ENCODE measurements at regions not wholly inside any gene's neighbourhood (a gene's known extent, or its start where the extent isn't known, plus 50 kb on each side); places are given as distances from the start of the nearest gene placed in this dataset.

GRCh38 chr21:35147439-35147838 is 98.3 kb upstream of the RUNX1 start:
- no peak for DNase-seq (ENCODE audit: low read depth, low spot score)
- in situ Hi-C loops (cut with HindIII; ENCODE audit: low pct_unique_long_range_greater_than_20kb, low sequenced_read_pairs): no loop called here

- in situ Hi-C loops (cut with HindIII; ENCODE audit: low pct_unique_long_range_greater_than_20kb, low sequenced_read_pairs): no loop called here
These were observed 96.6 kb upstream of the RUNX1 start for GRCh38 chr21:35145626-35146233.

GRCh38 chr21:35144978-35145377 is 95.9 kb upstream of the RUNX1 start:
- in situ Hi-C loops (cut with HindIII; ENCODE audit: low pct_unique_long_range_greater_than_20kb, low sequenced_read_pairs): no loop called here
- no peak for DNase-seq (ENCODE audit: low read depth, low spot score)

More at GRCh38 chr21:35145626-35146233, 96.6 kb upstream of the RUNX1 start:
- no peak for DNase-seq (ENCODE audit: low read depth, low spot score)

DNA sequence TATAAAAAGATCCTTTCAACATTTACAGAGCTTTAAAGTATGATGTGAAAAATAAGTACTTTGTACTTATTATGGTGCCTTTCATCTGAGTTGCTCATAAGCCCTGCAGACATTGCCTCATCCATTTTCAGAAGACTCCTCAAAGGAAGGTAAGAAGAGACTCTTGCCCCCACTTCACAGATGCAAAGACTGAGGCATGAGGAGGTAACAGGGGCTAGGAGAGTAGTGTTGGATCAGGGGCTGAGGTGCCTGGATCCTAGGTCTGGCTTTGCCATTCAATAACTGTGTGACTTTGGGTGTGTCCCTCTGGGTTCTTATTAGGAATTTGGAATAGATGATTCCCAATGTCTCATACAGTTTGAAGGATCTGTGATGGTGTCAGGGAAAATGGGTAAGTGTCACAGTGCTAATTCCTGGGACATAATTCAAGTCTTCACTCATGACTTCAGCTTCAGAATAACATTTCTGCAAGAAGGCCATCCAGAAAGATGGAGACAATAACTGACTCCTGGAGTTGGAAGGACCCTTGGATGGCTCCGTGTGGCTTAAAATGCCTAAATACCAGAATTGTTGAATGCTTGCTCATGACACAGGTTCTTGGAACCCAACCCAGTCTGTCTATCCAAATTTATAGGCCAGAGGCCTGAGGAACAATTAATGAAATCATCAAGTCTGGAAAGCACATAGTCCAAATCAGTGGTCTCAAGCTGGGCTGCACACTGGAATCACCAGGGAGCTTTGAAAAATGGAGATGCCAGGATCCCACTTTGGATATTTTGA is 93.1 kb upstream of the RUNX1 start:
- DNase-seq (ENCODE audit: low read depth, low spot score): no peak

GRCh38 chr21:35139382-35139715 is 90.2 kb upstream of the RUNX1 start:
- no peak for DNase-seq (ENCODE audit: low read depth, low spot score)
- in situ Hi-C loops (cut with HindIII; ENCODE audit: low pct_unique_long_range_greater_than_20kb, low sequenced_read_pairs): no loop called here

More for the DNA sequence above, 93.1 kb upstream of the RUNX1 start:
- in situ Hi-C loops (cut with HindIII; ENCODE audit: low pct_unique_long_range_greater_than_20kb, low sequenced_read_pairs): no loop called here

- in situ Hi-C loops (cut with HindIII; ENCODE audit: low pct_unique_long_range_greater_than_20kb, low sequenced_read_pairs): no loop called here
- DNase-seq (ENCODE audit: low read depth, low spot score): peak; percentile 54
These were observed 89.7 kb upstream of the RUNX1 start for GRCh38 chr21:35138665-35139381.

- no peak for DNase-seq (ENCODE audit: low read depth, low spot score)
- in situ Hi-C loops (cut with HindIII; ENCODE audit: low pct_unique_long_range_greater_than_20kb, low sequenced_read_pairs): no loop called here
These were observed 87.6 kb upstream of the RUNX1 start for GRCh38 chr21:35136586-35137219.

DNA sequence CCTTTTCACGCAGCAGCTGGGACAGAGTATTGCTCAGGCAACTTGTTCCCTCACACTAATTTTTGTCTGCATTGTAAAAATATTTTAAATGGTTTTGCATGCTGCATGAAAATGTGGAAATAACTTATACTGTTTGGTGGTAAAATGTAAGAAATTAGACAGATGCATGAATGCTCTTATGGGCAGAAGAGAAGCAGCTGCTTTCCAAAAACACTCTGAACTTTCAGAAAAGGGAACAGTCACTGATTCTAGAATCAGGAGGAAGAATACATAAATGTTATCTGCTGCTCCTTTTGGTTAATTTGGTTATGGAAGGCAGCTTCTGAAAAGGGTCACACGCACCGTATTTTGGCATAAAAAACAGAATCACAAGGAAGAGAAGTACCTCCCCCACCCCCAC is 87.0 kb upstream of the RUNX1 start:
- in situ Hi-C loops (cut with HindIII; ENCODE audit: low pct_unique_long_range_greater_than_20kb, low sequenced_read_pairs): no loop called here
- no peak for DNase-seq (ENCODE audit: low read depth, low spot score)

DNA sequence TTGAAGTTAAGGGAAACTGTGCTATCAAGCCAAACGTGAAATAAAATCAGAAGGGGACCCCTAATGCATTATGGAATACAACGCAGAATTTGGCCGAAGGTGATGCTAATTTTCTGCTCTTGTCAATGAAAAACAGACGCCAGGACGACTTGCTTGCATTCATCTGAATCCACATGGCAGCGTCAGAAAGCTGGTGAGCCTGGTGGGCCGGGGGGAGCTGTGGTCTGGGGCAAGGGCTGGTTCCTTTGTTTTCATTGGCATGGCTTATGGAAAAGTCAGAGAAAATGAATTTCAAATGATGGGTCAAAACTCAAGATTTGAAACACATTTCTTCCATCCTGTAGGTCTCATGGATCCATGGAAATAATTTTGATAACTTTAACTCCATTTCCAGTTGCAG is 86.4 kb upstream of the RUNX1 start:
- in situ Hi-C loops (cut with HindIII; ENCODE audit: low pct_unique_long_range_greater_than_20kb, low sequenced_read_pairs): no loop called here
- no peak for DNase-seq (ENCODE audit: low read depth, low spot score)

DNA sequence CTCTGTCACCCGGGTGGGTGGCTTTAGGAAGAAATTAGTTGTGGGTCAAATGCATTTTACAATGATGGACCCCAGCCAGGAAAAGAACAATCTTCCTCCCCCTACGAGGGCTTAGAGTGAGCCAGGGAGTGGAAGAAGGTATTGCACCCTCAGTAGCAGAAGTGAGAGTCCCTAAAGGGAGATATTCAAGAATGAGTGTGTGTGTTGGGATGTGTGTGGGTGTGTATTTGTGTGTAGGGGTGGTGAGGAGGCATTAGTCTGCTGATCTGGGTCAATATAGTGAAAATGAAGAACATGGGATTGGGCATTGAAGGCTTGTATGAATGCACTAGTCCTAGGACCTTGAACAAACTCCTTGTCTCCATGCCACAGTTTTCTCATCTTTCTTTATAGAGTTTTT is 85.2 kb upstream of the RUNX1 start:
- DNase-seq (ENCODE audit: low read depth, low spot score): no peak
- in situ Hi-C loops (cut with HindIII; ENCODE audit: low pct_unique_long_range_greater_than_20kb, low sequenced_read_pairs): no loop called here

DNA sequence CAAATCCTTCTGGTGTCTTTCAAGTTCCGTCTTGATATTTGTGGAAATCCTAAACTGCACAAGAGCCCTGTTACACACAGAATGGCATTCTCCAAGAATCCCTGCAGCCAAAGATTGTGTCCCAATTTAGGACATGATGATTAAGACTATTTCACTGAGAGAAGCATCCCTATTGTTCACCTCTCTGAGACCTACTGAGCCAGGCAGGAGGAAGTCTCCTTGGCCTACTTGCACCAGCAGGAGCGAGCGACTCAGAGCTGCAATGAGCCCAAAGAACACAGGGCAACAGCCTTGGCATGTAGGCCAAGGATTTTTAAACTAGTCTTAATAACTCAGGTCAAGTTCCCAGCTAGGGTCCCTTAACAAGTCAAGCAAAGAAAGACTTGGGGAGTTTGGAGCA is 79.4 kb upstream of the RUNX1 start:
- no peak for DNase-seq (ENCODE audit: low read depth, low spot score)
- in situ Hi-C loops (cut with HindIII; ENCODE audit: low pct_unique_long_range_greater_than_20kb, low sequenced_read_pairs): no loop called here

GRCh38 chr21:35127851-35128250 is 78.7 kb upstream of the RUNX1 start:
- in situ Hi-C loops (cut with HindIII; ENCODE audit: low pct_unique_long_range_greater_than_20kb, low sequenced_read_pairs): no loop called here
- DNase-seq (ENCODE audit: low read depth, low spot score): no peak

GRCh38 chr21:35127026-35127425 is 77.9 kb upstream of the RUNX1 start:
- in situ Hi-C loops (cut with HindIII; ENCODE audit: low pct_unique_long_range_greater_than_20kb, low sequenced_read_pairs): no loop called here
- no peak for DNase-seq (ENCODE audit: low read depth, low spot score)

DNA sequence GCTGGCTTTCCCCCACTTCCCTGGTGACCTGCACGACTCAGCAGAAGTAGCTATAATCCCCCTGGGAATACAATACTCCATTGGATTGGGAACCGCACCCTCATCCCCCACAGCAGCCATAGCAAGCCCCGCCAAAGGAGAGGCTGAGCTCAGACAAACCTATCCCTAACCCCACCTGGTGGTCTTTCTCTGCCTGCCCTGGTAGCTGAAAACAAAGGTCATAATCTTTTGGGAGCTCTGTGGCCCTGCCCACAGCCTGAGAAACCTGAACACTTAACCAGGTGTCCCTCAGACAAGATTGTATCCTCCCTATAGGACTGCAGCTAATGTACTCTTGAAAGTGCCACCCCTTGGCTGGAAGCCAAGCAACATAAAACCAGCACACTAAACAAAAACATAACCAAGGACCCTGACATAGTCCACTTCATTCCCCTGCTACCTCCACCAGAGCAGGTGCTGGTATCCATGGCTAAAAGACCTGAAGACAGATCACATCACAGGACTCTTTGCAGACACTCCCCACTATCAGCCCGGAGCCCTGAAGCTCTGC is 71.6 kb upstream of the RUNX1 start:
- no peak for DNase-seq (ENCODE audit: low read depth, low spot score)
- in situ Hi-C loops (cut with HindIII; ENCODE audit: low pct_unique_long_range_greater_than_20kb, low sequenced_read_pairs): no loop called here

DNA sequence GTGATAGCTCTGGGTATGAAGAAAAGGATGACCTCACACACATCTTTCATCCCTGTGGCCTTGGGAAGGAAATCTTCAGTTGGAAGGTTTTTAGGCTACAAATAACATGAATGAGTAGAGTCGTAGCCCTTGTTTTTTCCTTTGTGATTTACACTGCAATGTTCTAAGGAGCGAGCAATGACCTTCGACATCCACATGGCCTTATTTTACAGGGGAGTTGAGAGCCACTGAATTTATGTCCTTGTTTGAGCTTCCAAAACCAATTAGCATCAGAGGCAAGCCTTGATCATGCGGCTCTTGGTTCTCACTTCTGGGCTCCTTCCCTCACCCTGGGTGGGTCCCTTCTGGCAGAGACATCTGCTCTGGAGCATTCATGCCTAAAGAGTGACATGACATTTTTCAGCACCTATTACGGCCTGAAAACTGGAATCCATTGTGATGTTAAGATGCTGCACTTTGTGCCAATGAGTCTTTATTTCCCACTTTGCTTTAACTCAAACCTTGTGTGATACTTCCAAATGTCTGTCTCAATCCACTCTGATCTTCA is 70.5 kb upstream of the RUNX1 start:
- in situ Hi-C loops (cut with HindIII; ENCODE audit: low pct_unique_long_range_greater_than_20kb, low sequenced_read_pairs): no loop called here
- no peak for DNase-seq (ENCODE audit: low read depth, low spot score)

- DNase-seq (ENCODE audit: low read depth, low spot score): no peak
- in situ Hi-C loops (cut with HindIII; ENCODE audit: low pct_unique_long_range_greater_than_20kb, low sequenced_read_pairs): no loop called here
These were observed 67.7 kb upstream of the RUNX1 start for GRCh38 chr21:35116777-35117176.

GRCh38 chr21:35113064-35113463 is 64.0 kb upstream of the RUNX1 start:
- DNase-seq (ENCODE audit: low read depth, low spot score): peak; percentile 15
- in situ Hi-C loops (cut with HindIII; ENCODE audit: low pct_unique_long_range_greater_than_20kb, low sequenced_read_pairs): no loop called here
